Tibial nerve (tissue), 4 donors: ENCODE measurements at regions not wholly inside any gene's neighbourhood (a gene's known extent, or its start where the extent isn't known, plus 50 kb on each side); places are given as distances from the start of the nearest gene placed in this dataset.

ENCODE experiments used
- DNase-seq, 2 donors: peaks; one replicate each; pipeline ENCODE4 v3.0.0-alpha.2; 2019; ENCODE audit warnings: low spot score in 2 of 2
- H3K27ac ChIP-seq, 4 donors: fragments of 200-600 bp; sonication (generic) in 3 of 4; one replicate each; pipeline ENCODE4 v1.5.1; 2017 to 2019; ENCODE audit warnings: mild to moderate bottlenecking in 1 of 4
- H3K27me3 ChIP-seq, 2 donors: fragments of 200-600 bp; sonication (generic) in 1 of 2; one replicate each; pipeline versions ENCODE4 v1.5.1 to v1.6.0; 2017 to 2019
- H3K36me3 ChIP-seq, 3 donors: fragments of 200-600 bp; sonication (generic); one replicate each; pipeline ENCODE4 v1.5.1; 2018 to 2019
- H3K4me1 ChIP-seq, 4 donors: fragments of 200-600 bp; sonication (generic) in 3 of 4; one replicate each; pipeline ENCODE4 v1.5.1; 2017 to 2019
- H3K4me3 ChIP-seq, 4 donors: fragments of 200-600 bp; sonication (generic) in 3 of 4; one replicate each; pipeline ENCODE4 v1.5.1; 2017 to 2019; ENCODE audit warnings: mild to moderate bottlenecking in 1 of 4, moderate library complexity in 1 of 4
- H3K9me3 ChIP-seq, 4 donors: fragments of 200-600 bp; sonication (generic) in 3 of 4; one replicate each; pipeline ENCODE4 v1.5.1; 2017 to 2019
- EP300 ChIP-seq, 2 donors: sonication (generic); formaldehyde crosslinking; IDR thresholded peaks; one replicate each; pipeline ENCODE4 v1.6.1; 2017; ENCODE audit warnings: antibody characterized with exemption in 2 of 2, mild to moderate bottlenecking in 1 of 2
- POLR2A ChIP-seq, 2 donors: fragments of 450-650 bp; IDR thresholded peaks; one replicate each; pipeline ENCODE4 v1.6.1; 2017; ENCODE audit warnings: antibody characterized with exemption in 2 of 2, mild to moderate bottlenecking in 2 of 2, moderate library complexity in 2 of 2
- WGBS, 2 donors: methylation state at CpG; one replicate each; pipeline ENCODE4 v1.1.5; 2018; 5-methylcytosine and 5-hydroxymethylcytosine counted together
- TF ChIP-seq, protein P1 (sequence below), 5 experiments: fragments of 200-600 bp in 3 of 5; fragments of 450-650 bp in 2 of 5; sonication (generic) in 3 of 5; IDR thresholded peaks; one replicate each; pipeline ENCODE4 v1.5.1; 2016 to 2019; ENCODE audit warnings: antibody characterized with exemption in 5 of 5, mild to moderate bottlenecking in 3 of 5, moderate library complexity in 2 of 5

DNA sequence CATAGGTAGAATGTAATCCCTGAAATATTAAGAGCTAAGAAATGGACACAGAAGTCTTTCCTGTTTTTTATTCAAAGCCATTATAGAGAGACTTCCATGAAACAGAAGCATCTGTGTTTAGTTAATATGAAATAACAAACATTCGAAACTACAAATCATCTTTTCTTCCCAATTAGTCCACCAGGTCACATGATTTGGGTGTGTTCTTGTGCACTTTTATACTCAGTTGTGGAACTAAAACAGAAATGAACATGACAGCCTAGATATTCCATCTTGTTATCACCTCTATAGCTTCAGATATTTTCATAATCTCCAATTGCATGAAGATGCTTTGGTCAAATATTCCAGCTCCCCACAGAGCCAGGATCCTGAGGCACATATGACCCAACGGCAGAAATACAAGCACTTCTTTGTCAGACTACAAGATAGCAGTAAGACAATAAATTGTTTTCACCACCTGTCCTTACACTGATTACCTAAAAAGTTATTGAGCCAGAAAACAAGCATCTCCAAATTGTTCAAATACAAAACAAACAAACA, 116.8 kb upstream of the BEND6 start:
- whole genome bisulfite sequencing, 2 donors, result 33 to 41% methylated on average over 2 of the region's 2 CpGs
- Histone ChIP-seq H3K4me1 (peaks cover 0 to 79% (median 10%) of the 10 kb centered on the region in 4 donors), H3K27ac (peak overlapping the region in 3 of 4 donors; percentile 25 to 98 (median 95)), H3K36me3 (no peaks in the 10 kb centered on the region), H3K9me3 (no peaks in the 10 kb centered on the region), H3K27me3 (no peaks in the 10 kb centered on the region), H3K4me3 (no peak overlapping the region)
- TF ChIP-seq, protein P1, sequence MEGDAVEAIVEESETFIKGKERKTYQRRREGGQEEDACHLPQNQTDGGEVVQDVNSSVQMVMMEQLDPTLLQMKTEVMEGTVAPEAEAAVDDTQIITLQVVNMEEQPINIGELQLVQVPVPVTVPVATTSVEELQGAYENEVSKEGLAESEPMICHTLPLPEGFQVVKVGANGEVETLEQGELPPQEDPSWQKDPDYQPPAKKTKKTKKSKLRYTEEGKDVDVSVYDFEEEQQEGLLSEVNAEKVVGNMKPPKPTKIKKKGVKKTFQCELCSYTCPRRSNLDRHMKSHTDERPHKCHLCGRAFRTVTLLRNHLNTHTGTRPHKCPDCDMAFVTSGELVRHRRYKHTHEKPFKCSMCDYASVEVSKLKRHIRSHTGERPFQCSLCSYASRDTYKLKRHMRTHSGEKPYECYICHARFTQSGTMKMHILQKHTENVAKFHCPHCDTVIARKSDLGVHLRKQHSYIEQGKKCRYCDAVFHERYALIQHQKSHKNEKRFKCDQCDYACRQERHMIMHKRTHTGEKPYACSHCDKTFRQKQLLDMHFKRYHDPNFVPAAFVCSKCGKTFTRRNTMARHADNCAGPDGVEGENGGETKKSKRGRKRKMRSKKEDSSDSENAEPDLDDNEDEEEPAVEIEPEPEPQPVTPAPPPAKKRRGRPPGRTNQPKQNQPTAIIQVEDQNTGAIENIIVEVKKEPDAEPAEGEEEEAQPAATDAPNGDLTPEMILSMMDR (IDR thresholded peaks at IDR 0.05), result no peak
- no peak for TF ChIP-seq EP300 (IDR thresholded peaks at IDR 0.05)
- TF ChIP-seq POLR2A (IDR thresholded peaks at IDR 0.05), result no peak
- no peak for DNase-seq

DNA sequence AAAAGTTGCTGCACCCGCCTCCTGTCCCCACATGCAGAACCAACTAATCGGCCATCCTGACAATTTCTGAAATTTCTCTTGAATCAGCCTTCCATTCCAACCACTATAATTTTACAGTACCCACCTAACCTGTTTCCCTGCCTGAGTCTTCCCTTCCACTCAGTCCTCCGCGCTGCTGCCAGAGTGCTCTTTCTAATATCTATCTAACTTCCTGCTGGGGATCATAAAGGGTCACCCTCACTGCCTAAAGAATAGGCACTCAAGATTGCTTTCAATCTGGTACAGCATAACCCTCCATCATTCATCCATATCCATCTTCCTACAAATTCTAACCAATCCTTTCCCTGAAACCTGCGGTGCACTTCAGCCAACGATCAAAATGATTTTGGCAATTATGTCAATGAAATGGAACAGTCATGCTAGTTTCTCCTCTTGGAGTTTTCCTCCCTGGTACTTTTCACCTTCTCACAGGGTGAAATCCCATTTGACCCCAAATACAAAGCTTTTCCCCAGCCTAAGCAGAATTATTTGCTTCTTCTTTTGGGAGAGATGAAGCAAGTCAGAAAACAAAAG, 117.5 kb upstream of the BEND6 start:
- no peak for DNase-seq
- no peak for TF ChIP-seq POLR2A (IDR thresholded peaks at IDR 0.05)
- TF ChIP-seq, protein P1 (IDR thresholded peaks at IDR 0.05), result no peak
- TF ChIP-seq EP300 (IDR thresholded peaks at IDR 0.05), result no peak

DNA sequence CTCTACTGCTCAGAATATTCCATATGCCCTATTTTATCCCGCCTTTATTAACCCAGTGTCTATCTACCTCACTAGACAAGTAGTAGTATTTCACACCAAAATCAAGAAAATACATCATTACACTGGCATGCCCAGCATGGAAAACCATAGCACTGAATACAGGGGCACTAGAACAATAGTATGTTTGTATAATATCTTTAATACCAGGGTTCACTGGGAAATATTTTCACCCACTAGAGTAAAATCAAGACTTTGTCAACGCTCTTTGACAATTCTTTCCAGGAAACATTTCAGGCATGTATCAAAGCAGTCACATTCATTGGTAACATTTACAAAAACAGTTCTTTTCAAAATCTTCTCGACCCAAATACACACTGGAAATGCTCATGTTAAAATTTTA, 119.3 kb upstream of the BEND6 start:
- peak overlapping the region in 2 of 4 donors; percentile 62 to 98 for H3K27ac ChIP-seq
- no peaks in the 10 kb centered on the region for H3K36me3 ChIP-seq
- no peak for DNase-seq
- peaks cover 0 to 77% (median 14%) of the 10 kb centered on the region in 4 donors for H3K4me1 ChIP-seq
- no peaks in the 10 kb centered on the region for H3K9me3 ChIP-seq
- TF ChIP-seq, protein P1 (IDR thresholded peaks at IDR 0.05), result no peak
- TF ChIP-seq EP300 (IDR thresholded peaks at IDR 0.05) (no peak), POLR2A (IDR thresholded peaks at IDR 0.05) (no peak)
- WGBS, 2 donors, result 46 to 51% methylated on average over 3 of the region's 3 CpGs
- no peak overlapping the region for H3K4me3 ChIP-seq
- H3K27me3 ChIP-seq, result no peaks in the 10 kb centered on the region

More for the DNA sequence above, 117.5 kb upstream of the BEND6 start:
- peak overlapping the region in 1 of 4 donors; percentile 5 for H3K4me3 ChIP-seq
- H3K27ac ChIP-seq, result peak overlapping the region in 2 of 4 donors; percentile 95 to 98
- H3K27me3 ChIP-seq, result no peaks in the 10 kb centered on the region
- no peaks in the 10 kb centered on the region for H3K36me3 ChIP-seq
- 64 to 65% methylated on average over 6 of the region's 6 CpGs for WGBS, 2 donors
- no peaks in the 10 kb centered on the region for H3K9me3 ChIP-seq
- peaks cover 0 to 79% (median 10%) of the 10 kb centered on the region in 4 donors for H3K4me1 ChIP-seq

DNA sequence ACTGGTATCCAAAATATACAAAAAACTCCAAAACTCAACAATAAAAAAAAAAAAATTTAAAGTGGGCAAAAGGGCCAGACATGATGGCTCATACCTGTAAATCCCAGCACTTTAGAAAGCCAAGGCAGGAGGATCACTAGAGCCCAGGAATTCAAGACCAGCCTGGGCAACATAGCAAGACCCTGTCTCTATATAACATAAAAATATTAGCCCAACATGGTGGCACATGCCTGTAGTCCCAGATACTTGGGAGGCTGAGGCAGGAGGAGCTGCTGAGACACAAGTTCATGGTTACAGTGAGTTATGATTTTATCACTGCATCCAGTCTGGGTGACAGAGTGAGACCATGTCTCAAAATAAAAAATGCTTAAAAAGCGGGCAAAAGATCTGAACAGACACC, 121.0 kb upstream of the BEND6 start:
- WGBS, 2 donors, result 100% methylated on average over 1 of the region's 1 CpG
- DNase-seq, result no peak
- H3K9me3 ChIP-seq, result no peaks in the 10 kb centered on the region
- no peaks in the 10 kb centered on the region for H3K36me3 ChIP-seq
- no peak for TF ChIP-seq EP300 (IDR thresholded peaks at IDR 0.05)
- no peak for TF ChIP-seq POLR2A (IDR thresholded peaks at IDR 0.05)
- TF ChIP-seq, protein P1 (IDR thresholded peaks at IDR 0.05), result no peak
- peaks cover 0 to 76% (median 11%) of the 10 kb centered on the region in 4 donors for H3K4me1 ChIP-seq
- H3K27ac ChIP-seq, result peak overlapping the region in 2 of 4 donors; percentile 62 to 98
- no peak overlapping the region for H3K4me3 ChIP-seq
- no peaks in the 10 kb centered on the region for H3K27me3 ChIP-seq

DNA sequence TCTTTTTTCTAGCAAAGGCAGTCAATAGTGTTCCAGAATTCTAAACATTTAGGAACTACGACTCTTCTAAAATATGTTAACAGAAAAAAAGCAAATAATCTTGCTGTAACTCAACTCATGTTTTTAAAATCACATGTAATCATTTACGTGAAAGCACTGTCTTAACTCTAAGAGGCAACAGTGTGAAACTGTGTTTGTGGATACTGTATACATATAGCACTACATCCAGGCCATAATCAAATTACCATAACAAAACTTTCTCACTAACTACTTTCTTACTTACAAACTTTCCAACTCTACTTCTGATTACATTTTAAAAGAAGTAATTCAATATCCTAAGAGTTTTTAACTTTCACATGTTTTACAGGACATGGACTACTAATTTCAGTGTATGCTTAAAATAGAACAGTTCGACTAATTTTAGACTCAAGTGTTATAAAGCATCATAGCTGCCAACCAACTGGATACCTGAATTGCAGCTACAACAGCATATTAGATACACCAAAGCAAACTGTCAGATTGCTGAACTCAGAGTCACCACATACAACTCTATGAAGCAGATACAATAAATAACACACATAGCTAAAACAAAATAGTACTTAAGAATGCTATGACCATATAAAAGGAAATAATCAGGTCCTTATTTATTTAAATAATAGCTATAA, 121.6 kb upstream of the BEND6 start:
- H3K4me3 ChIP-seq, result no peak overlapping the region
- peak overlapping the region in 1 of 4 donors; percentile 31 for H3K27ac ChIP-seq
- TF ChIP-seq POLR2A (IDR thresholded peaks at IDR 0.05) (no peak), EP300 (IDR thresholded peaks at IDR 0.05) (no peak)
- TF ChIP-seq, protein P1 (IDR thresholded peaks at IDR 0.05), result no peak
- no peaks in the 10 kb centered on the region for H3K9me3 ChIP-seq
- 60 to 68% methylated on average over 3 of the region's 3 CpGs for WGBS, 2 donors
- no peaks in the 10 kb centered on the region for H3K36me3 ChIP-seq
- DNase-seq, result no peak
- H3K4me1 ChIP-seq, result peaks cover 0 to 76% (median 12%) of the 10 kb centered on the region in 4 donors
- no peaks in the 10 kb centered on the region for H3K27me3 ChIP-seq
